ENCODE measurements at regions not wholly inside any gene's neighbourhood (a gene's known extent, or its start where the extent isn't known, plus 50 kb on each side); places are given as distances from the start of the nearest gene placed in this dataset.
"Not testable (repeated sequence)": the region's sequence is repeated elsewhere in the genome, so short reads cannot be mapped to it uniquely, and the experiment has no call there.

GRCh38 chr6:20263059-20263458 lies 50.8 kb upstream of the MBOAT1 start:
- DNase-seq = no peak

GRCh38 chr6:20265842-20266241 lies 53.6 kb upstream of the MBOAT1 start:
- no peak for DNase-seq

DNA sequence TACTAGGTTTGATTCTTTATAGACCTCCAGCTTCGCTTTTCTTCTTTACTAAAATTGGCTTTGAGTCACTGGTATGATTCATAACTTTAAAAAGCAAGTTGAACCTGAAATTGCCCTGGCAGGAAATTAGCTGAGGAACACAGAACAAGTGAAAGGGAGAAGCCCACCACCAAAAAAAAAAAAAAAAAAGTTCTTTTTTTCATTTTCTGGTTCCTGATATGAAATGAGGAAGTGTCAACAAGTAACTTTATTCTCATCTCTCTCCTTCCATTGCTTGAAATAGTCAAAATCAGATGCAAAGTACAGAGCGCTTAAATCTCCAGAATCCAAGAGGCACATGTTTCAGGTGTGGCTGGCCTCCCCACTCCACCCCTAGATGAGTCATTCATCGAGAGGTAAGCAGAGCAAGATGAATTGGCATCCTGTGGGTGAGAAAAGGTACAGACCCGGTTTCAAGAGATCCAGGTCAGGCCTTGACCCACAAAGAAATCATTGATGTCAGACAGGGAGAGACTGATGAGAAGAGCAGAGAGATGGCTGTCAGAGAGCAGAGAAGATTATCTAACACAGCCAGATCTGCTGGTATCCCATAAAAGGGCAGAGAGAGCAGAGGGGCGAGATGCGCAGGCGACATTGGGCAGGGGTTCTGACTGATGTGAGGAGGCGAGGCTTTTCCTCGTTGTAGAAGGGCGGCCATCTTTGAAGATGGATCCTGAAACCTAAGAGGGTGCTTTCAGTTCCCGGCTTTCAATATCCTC lies 54.8 kb upstream of the MBOAT1 start:
- no peak for DNase-seq

GRCh38 chr6:20269181-20269580 lies 56.9 kb upstream of the MBOAT1 start:
- no peak for DNase-seq

- DNase-seq = no peak
These were observed 59.5 kb upstream of the MBOAT1 start for GRCh38 chr6:20271818-20272217.

DNA sequence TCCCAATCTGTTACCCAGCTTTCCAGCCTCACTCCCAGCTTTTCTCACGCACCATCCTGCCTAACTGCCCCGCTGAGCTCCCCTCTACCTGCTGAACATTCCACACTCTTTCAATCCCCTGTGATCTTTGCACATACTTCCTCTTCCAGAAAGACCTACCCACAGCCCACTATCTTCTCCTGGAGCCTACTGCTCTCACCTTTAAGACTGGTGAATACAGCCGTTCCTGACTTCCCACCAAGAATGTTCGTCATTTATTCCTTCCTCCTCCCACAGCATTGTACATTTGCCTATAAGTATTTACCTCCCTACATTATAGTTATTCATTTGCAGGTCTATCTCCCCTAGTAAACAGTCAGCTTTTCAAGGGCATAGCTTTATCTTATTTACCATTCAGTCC lies 61.9 kb upstream of the MBOAT1 start:
- DNase-seq = no peak

DNA sequence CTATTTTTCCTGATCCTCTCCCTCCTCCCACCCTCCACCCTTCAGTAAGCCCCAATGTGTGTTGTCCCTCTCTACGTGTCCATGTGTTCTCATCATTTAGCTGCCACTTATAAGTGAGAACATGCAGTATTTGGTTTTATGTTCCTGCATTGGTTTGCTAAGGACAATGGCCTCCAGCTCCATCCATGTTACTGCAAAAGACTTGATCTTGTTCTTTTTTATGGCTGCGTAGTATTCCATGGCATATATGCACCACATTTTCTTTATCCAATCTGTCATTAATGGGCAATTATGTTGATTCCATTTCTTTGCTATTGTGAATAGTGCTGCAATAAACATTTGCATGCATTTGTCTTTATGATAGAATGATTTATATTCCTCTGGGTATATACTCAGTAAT lies 63.6 kb upstream of the MBOAT1 start:
- DNase-seq = not testable (repeated sequence)

DNA sequence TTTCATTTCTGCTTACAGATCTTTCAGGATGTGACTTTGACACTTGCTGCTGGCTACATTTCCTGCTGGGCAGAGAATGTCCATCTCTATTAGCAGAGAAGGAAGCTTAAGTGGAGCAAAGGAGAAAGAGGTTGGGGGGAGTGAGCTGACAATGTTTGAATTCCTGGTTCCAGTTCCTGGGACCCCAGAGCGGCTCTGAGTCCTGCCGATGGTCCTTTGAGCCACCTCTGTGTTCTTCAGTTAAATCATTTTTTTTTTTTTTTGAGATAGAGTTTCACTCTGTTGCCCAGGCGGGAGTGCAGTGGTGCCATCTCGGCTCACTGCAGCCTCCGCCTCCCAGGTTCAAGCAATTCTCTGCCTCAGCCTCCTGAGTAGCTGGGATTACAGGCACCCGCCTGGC lies 65.5 kb upstream of the MBOAT1 start:
- DNase-seq = not testable (repeated sequence)

DNA sequence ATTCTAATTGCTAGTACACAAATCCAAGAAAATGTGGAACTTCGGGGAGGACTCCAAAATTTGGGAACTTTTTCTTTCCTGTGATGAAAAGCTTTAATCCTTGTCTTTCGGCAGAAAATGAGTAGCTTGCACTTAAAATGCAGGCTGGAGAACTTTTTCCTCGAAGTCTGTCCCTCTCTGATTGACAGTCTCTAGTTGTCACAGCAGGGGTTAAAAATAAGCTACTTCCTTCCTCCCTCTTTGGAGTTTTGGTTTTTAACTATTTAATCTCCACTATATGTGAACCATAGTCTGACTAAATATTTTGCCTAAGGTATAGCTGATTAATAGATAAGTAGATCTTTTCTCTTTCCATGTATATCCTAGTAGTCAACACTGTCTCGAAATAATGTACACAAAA lies 66.8 kb upstream of the MBOAT1 start:
- no peak for DNase-seq

GRCh38 chr6:20279608-20280287 lies 67.5 kb upstream of the MBOAT1 start:
- DNase-seq = no peak

GRCh38 chr6:20280288-20280621 lies 68.0 kb upstream of the MBOAT1 start:
- no peak for DNase-seq

DNA sequence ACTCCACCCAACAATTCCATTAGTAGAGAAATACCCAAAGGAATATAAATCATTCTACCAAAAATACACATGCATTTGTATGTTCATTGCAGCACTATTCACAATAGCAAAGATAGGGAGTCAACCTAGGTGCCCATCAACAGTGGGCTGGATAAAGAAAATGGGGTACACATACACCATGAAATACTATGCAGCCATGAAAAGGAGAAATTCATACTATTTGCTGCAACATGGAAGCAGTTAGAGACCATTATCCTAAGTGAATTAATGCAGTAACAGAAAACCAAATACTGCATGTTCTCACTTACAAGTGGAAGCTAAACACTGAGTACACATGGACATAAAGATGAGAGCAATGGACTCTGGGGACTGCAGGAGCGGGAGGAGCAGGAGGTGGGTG lies 72.4 kb upstream of the MBOAT1 start:
- no peak for DNase-seq

DNA sequence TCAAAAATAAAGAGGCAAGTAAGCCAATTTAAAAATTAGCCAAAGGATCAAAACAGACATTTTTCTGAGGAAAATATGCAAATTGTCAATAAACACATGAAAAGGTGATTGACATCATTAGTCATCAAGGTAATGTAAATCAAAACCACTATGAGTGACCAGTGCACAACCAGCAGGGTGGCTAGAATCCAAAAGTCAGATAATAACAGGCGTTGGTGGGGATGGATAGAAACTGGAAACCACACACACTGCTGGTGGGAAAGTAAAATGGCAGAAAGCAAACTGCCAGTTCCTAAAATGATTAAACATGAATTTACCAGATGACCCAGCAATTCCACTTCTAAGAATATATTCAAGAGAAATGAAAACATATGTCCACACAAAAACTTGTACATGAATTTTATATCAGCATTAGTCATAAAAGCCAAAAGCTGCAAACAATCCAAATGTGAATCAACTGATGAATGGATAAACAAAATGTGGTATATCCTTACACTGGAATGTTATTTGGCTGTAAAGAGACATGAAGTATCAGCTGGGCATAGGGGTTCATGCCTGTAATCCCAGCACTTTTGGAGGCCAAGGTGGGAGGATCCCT lies 74.8 kb upstream of the MBOAT1 start:
- no peak for DNase-seq

DNA sequence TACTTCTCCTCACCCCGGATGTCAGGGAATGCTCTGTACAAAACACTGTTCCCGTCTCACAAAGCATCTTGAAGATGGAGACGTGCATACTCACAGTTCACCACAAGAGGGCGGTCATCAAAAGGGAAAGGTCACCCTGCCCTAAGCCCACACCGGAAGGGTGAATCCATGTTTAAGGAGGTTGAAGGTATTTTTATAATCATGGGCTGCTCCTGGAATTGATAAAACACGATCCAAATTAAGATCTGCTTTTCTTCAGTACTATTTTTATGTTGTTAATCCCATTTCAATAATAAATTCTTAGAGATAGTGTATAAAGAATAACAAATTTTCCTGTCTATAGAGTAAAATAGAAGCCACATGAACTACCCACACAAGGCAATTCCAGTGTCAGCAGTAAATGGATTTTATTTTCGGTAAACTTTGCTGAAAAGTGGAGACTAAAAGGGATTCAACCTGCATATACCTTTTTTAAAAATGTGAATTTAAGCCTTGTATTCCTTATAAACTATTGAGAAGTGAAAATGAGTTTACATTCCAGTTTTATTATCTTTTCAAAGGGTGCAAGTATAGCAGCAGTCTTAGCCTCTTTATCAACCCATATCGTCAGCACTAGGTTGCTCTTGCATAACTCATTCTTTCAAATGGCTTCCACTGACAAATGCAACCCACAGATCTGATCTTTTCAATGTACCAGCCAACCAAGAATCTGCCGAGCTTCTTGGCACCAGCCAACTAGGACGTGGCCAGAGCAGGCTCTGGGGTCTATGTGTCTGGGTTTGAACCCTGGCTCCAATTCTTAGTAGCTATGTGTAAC lies 79.7 kb upstream of the MBOAT1 start:
- DNase-seq = peak; percentile 82 to 85

GRCh38 chr6:20292905-20293304 lies 80.6 kb upstream of the MBOAT1 start:
- DNase-seq = no peak

- DNase-seq = no peak
These were observed 89.0 kb upstream of the MBOAT1 start for GRCh38 chr6:20301256-20301655.

GRCh38 chr6:20302168-20302567 lies 89.9 kb upstream of the MBOAT1 start:
- no peak for DNase-seq

DNA sequence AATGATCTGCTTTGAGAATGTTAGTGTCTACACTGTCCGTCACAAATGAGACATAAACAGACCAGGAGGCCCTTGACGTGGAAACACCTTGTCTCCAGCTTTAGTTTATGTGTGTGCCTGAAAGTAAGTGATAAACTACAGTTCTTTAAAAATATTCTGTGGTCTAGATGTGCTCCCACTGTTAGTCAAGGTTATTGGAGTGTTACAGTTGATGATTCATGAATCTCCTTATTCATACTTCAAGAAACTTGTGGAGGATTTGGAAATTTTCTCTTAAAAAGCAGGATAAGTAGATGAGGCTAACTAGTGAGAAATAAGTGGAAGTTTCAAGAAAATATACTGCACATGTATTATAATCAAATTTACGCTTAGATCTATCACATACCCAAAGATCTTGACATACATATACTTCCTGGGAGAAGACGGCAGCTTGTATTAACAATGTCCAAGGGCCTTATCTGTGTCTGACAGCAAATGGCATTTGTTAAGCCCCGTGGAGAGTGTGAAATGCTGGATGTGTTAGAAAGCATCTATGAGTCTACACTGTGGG lies 90.5 kb upstream of the MBOAT1 start:
- DNase-seq = no peak

DNA sequence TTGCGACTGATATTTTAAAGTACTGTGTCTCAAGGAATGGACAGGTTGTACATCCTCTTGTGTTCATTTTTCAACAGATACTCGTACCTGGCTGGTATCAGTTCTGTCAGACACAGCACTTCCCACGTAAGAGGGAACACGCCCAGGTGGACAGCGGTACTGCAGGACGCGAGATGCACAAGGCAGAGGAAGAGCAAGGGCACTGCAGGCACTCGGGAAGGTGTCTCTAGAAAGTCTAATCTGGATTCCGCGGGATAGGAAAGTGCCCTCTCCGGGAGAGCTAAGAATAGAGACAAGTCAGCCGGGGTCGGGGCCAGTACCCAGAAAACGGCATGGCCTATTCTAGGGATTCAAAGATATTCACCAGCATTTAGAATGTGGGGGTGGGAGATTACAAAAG lies 94.2 kb upstream of the MBOAT1 start:
- DNase-seq = no peak

DNA sequence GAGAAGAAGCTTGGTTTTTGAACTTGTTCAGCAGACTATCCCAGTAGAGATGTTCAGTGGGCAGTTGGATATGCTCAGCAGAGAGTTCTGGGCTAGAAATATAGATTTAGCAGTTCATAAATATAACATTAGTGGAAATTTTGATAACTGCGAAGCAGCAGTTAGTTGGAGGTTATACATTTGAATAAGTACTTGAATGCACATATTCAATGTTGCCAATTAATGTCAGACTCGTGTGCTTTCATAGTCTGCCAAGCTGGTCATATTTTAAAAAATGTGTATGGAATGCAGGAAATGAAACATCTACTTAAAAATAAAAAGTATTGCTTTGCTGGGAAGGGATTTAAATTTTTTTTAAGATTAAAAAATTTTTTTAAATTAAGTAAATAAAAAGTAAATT lies 92.5 kb upstream of the E2F3 start:
- no peak for DNase-seq

DNA sequence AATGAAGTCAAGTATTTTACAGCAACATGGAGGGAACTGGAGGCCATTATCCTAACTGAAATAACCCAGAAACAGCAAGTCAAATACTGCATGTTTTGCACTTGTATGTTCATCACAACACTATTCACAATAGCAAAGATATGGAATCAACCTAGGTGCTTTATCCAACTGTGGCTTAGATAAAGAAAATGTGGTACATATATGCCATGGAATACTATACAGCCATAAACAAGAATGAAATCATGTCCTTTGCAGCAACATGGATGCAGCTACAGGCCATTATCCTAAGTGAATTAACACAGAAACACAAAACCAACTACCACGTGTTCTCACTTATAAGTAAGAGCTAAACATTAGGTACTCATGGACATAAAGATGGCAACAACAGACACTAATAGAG lies 91.5 kb upstream of the E2F3 start:
- DNase-seq = no peak

GRCh38 chr6:20312606-20313005 lies 89.1 kb upstream of the E2F3 start:
- DNase-seq = no peak

- DNase-seq = no peak
These were observed 88.6 kb upstream of the E2F3 start for GRCh38 chr6:20313051-20313450.
